OCI-LY7 (cell line): ENCODE measurements at regions not wholly inside any gene's neighbourhood (a gene's known extent, or its start where the extent isn't known, plus 50 kb on each side); places are given as distances from the start of the nearest gene placed in this dataset.

Experiments
- BruUV-seq: library from RNA; stranded (reverse); fragments of 400-500 nt; replicated peaks from 2 replicates; lab custom pipeline; 2021; lab: Mats Ljungman, UMichigan
- CTCF ChIA-PET: fragments of 300-600 bp; sonication (Branson Sonifier 250); formaldehyde crosslinking; loops from one replicate; lab custom pipeline; 2022; ENCODE audit warnings: antibody characterized with exemption; ENCODE audit not compliant: unreplicated experiment; lab: Charles Lee
- POLR2A ChIA-PET: fragments of 300-600 bp; sonication (Branson Sonifier 250); formaldehyde crosslinking; loops from one replicate; lab custom pipeline; 2022; ENCODE audit warnings: antibody characterized with exemption; lab: Charles Lee
- DNase-seq: peaks from one replicate; pipeline ENCODE4 v3.0.0-alpha.2; 2015; ENCODE audit warnings: low spot score
- H2AFZ ChIP-seq: fragments of 200-600 bp; sonication (generic), shearing (Covaris generic); 2 replicates; pipeline ENCODE4 v1.6.1; 2014; ENCODE audit warnings: mild to moderate bottlenecking, antibody characterized with exemption, low read length, moderate library complexity
- H3K27ac ChIP-seq: fragments of 200-600 bp; sonication (generic); 2 replicates; pipeline ENCODE4 v1.5.1; 2014; ENCODE audit warnings: mixed run types, low read depth, mild to moderate bottlenecking, moderate library complexity, low read length, inconsistent platforms; ENCODE audit not compliant: poor library complexity, severe bottlenecking
- H3K36me3 ChIP-seq: fragments of 200-600 bp; sonication (generic); 2 replicates; pipeline ENCODE4 v1.6.1; 2014; ENCODE audit warnings: mild to moderate bottlenecking, antibody characterized with exemption, low read length, moderate library complexity, mixed read lengths; ENCODE audit not compliant: insufficient read depth
- H3K4me1 ChIP-seq: fragments of 200-600 bp; sonication (generic); 2 replicates; pipeline ENCODE4 v1.5.1; 2014; ENCODE audit warnings: mild to moderate bottlenecking, low read length; ENCODE audit not compliant: insufficient read depth, poor library complexity, severe bottlenecking
- H3K4me2 ChIP-seq: fragments of 200-600 bp; sonication (generic); 2 replicates; pipeline ENCODE4 v1.6.1; 2014; ENCODE audit warnings: mild to moderate bottlenecking, low read length
- H3K4me3 ChIP-seq: fragments of 200-600 bp; sonication (generic); 2 replicates; pipeline ENCODE4 v1.5.1; 2014; ENCODE audit warnings: mild to moderate bottlenecking, low read depth, low read length; ENCODE audit not compliant: poor library complexity, severe bottlenecking
- H3K79me2 ChIP-seq: fragments of 200-600 bp; sonication (generic); 2 replicates; pipeline ENCODE4 v1.6.1; 2016; ENCODE audit warnings: low read depth, mild to moderate bottlenecking, low read length, moderate library complexity, mixed read lengths; ENCODE audit not compliant: insufficient read depth
- H3K9me2 ChIP-seq: fragments of 200-600 bp; sonication (generic); 2 replicates; pipeline ENCODE4 v1.6.1; 2016; ENCODE audit warnings: mild to moderate bottlenecking, low read length, mixed read lengths; ENCODE audit not compliant: insufficient read depth
- H3K9me3 ChIP-seq: fragments of 200-600 bp; sonication (generic); 2 replicates; pipeline ENCODE4 v1.6.1; 2014; ENCODE audit warnings: mild to moderate bottlenecking, mixed run types, low read length, mixed read lengths
- H4K20me1 ChIP-seq: fragments of 200-600 bp; sonication (generic); 2 replicates; pipeline ENCODE4 v1.6.1; 2014; ENCODE audit warnings: mild to moderate bottlenecking, antibody characterized with exemption, low read length, moderate library complexity, mixed read lengths; ENCODE audit not compliant: insufficient read depth
- CTCF ChIP-seq: fragments of 200-600 bp; sonication (generic); conservative IDR thresholded peaks from 2 replicates; pipeline ENCODE4 v1.5.1; 2014; ENCODE audit warnings: mild to moderate bottlenecking, antibody characterized with exemption, low read length, moderate library complexity, mixed read lengths
- EZH2phosphoT487 ChIP-seq: fragments of 200-600 bp; sonication (generic); IDR thresholded peaks from 2 replicates; pipeline ENCODE4 v1.6.1; 2018; ENCODE audit warnings: low read depth, borderline replicate concordance, mild to moderate bottlenecking, mixed run types, antibody characterized with exemption, low read length, moderate library complexity, mixed read lengths
- intact Hi-C: fragments of 100-400 bp; cut with micrococcal nuclease; formaldehyde crosslinking; loops from one replicate; pipeline ENCODE4 v1.10.0; 2022; ENCODE audit not compliant: unreplicated experiment

- no peaks in the 10 kb centered on the region for H3K4me1 ChIP-seq
- BruUV-seq, result no TSS peak
- H4K20me1 ChIP-seq, result no peaks in the 10 kb centered on the region
- no peaks in the 10 kb centered on the region for H3K9me2 ChIP-seq
- TF ChIP-seq CTCF (no peak), EZH2phosphoT487 (no peak)
- no peak overlapping the region for H3K4me2 ChIP-seq
- intact Hi-C loops, result loop anchor here (5.0 kb wide), 1 partner anchor 81 kb away; no protein-coding TSS in a partner anchor
- H3K4me3 ChIP-seq, result no peak overlapping the region
- H3K36me3 ChIP-seq, result no peaks in the 10 kb centered on the region
- DNase-seq, result no peak
- POLR2A ChIA-PET, result interaction anchor here (0.8 to 1.0 kb wide), 3 partner anchors 11 to 1435 kb away, joined by 3 to 4 read pairs (median 3); no protein-coding TSS in a partner anchor
- H2AFZ ChIP-seq, result peak overlapping the region; percentile 46; the same call in 1 of the 2 replicates
- H3K9me3 ChIP-seq, result 0 out of 2 replicates have a peak, but pooled peaks cover 6% of the 10 kb centered on the region
- H3K27ac ChIP-seq, result no peak overlapping the region
- no peaks in the 10 kb centered on the region for H3K79me2 ChIP-seq
- CTCF ChIA-PET, result no interaction called here
Observed at GRCh38 chr12:78473561-78473960, 391.0 kb upstream of the SYT1 start.

- no peak overlapping the region for H3K4me2 ChIP-seq
- no peak overlapping the region for H3K4me3 ChIP-seq
- DNase-seq, result no peak
- no peaks in the 10 kb centered on the region for H4K20me1 ChIP-seq
- H3K36me3 ChIP-seq, result no peaks in the 10 kb centered on the region
- no peak overlapping the region for H3K27ac ChIP-seq
- H3K4me1 ChIP-seq, result no peaks in the 10 kb centered on the region
- H3K79me2 ChIP-seq, result no peaks in the 10 kb centered on the region
- CTCF ChIA-PET, result no interaction called here
- no TSS peak for BruUV-seq
- intact Hi-C loops, result no loop called here
- H3K9me3 ChIP-seq, result no peaks in the 10 kb centered on the region
- no peaks in the 10 kb centered on the region for H3K9me2 ChIP-seq
- TF ChIP-seq EZH2phosphoT487 (no peak), CTCF (no peak)
- POLR2A ChIA-PET, result interaction anchor here (1.4 kb wide), 1 partner anchor 13 kb away, joined by 5 read pairs; no protein-coding TSS in a partner anchor
- no peak overlapping the region for H2AFZ ChIP-seq
Observed at GRCh38 chr12:78483767-78484315, 380.7 kb upstream of the SYT1 start.

GRCh38 chr12:78489990-78490389 lies 374.6 kb upstream of the SYT1 start:
- H3K36me3 ChIP-seq, result no peaks in the 10 kb centered on the region
- no peak overlapping the region for H3K4me3 ChIP-seq
- H3K27ac ChIP-seq, result no peak overlapping the region
- no peak overlapping the region for H2AFZ ChIP-seq
- no peaks in the 10 kb centered on the region for H3K4me1 ChIP-seq
- no peak overlapping the region for H3K4me2 ChIP-seq
- no TSS peak for BruUV-seq
- H3K79me2 ChIP-seq, result no peaks in the 10 kb centered on the region
- no peaks in the 10 kb centered on the region for H4K20me1 ChIP-seq
- H3K9me3 ChIP-seq, result no peaks in the 10 kb centered on the region
- intact Hi-C loops, result no loop called here
- no peaks in the 10 kb centered on the region for H3K9me2 ChIP-seq
- DNase-seq, result no peak
- CTCF ChIA-PET, result no interaction called here
- TF ChIP-seq CTCF (no peak), EZH2phosphoT487 (no peak)
- POLR2A ChIA-PET, result interaction anchor here (0.6 to 0.7 kb wide), 2 partner anchors 9 to 10 kb away, joined by 3 read pairs; no protein-coding TSS in a partner anchor
